ENCODE measurements at regions not wholly inside any gene's neighbourhood (a gene's known extent, or its start where the extent isn't known, plus 50 kb on each side); places are given as distances from the start of the nearest gene placed in this dataset.

DNA sequence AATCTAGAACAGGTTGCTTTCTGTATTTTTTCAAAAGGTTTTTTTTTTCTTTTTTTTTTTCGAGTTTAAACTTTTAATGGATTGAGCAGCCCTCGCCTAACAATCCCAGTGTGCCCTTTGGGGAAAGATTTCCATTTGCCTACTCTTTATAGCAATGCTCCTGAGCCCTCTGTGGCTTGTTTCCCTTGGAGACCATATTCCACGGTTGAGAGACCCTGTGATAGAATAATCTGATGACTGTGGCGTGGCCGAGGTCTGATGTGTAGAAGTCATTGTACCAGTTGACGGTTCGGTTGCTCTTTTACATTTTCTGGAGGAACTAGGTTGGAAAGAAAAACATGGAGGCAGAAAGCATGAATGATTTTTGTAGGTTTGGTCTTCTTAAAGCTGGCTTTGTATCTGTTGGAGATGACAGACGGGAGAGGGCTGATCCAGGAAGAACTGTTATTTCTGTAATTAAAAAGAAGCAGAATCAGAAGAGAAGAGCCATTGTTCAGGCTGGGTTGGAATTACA, 305.7 kb upstream of the NRIP1 start:
- no peak for DNase-seq (ENCODE audit: low read depth, low spot score)

GRCh38 chr21:15373941-15374340, 309.1 kb upstream of the NRIP1 start:
- DNase-seq (ENCODE audit: low read depth, low spot score), result no peak

GRCh38 chr21:15379776-15380175, 315.0 kb upstream of the NRIP1 start:
- DNase-seq (ENCODE audit: low read depth, low spot score), result no peak

DNA sequence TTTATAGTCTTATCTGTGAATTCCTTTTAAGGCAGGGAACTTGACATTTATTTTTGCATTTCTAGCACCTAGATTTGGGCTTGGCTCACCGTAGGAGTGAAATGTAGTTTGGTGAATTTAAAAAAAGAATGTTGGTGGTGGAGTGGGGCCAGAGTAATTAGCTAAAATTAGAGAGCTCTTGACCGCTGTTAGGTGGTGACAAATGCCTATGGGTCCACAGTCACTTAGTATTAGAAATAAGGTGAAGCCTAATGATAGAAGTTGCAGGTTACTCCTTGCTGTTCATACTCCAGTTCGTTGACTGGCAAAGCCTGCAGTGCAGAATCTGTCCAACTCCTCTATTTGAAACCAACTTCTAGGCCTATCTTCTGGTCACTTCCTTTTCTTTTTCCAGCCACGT, 318.8 kb upstream of the NRIP1 start:
- no peak for DNase-seq (ENCODE audit: low read depth, low spot score)

DNA sequence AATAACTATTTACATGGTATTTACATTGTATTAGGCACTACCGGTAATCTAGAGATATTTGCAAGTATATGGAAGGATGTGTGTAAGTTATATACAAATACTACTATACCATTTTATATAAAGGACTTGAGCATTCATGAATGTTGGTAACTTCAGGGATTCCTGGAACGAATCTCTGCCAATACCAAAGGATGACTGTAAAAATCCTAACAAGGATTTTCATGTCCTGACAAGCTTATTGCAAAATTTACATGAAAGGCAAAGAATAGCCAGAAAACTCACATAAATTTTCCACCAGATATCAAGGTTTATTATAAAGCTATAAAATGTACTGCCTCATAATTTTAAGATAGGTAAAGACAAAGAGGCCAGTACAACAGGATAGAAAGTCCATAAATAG, 325.2 kb upstream of the NRIP1 start:
- no peak for DNase-seq (ENCODE audit: low read depth, low spot score)

GRCh38 chr21:15397258-15397657, 332.5 kb upstream of the NRIP1 start:
- DNase-seq (ENCODE audit: low read depth, low spot score), result no peak

DNA sequence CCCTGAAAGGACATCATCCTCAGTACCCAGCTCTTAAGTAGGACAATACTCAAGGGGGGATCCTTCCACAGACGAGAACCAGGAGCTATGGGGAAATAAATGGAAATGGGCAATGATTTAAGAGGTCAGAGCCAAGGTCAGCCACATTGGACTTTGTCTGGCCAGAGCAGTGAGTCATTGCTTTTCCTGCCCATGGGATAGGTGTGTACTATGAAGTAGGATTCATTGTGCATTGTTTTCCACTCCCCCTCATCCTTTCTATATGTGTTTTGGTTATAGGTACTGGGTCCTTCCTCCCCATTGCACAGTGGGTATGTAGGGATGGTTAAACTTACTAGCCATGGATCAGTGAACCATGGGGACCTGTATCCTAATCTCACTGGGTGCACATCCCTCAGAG, 328.9 kb upstream of the USP25 start:
- no peak for DNase-seq (ENCODE audit: low read depth, low spot score)

GRCh38 chr21:15401331-15401730, 328.5 kb upstream of the USP25 start:
- DNase-seq (ENCODE audit: low read depth, low spot score), result no peak

GRCh38 chr21:15405214-15405613, 324.6 kb upstream of the USP25 start:
- DNase-seq (ENCODE audit: low read depth, low spot score), result no peak

- DNase-seq (ENCODE audit: low read depth, low spot score), result no peak
Observed at GRCh38 chr21:15406791-15407190, 323.0 kb upstream of the USP25 start.

DNA sequence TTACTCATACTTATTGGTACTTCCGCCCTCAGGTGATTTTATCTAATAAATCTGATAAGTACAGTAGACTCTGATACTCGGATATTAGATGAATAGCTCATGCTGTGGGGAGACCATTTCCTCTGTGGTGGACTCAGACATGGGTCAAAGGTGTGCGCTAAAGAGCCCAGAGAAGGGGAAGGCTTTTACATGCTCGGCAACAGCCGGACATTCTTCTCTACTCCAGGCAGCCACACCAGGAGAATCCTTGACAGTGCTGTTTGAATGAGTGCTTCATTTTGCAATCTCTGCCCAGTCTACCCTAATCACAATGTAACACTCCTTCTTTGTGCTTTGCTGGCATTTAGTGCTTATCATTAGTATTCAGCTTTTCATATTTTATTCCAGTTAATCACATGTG, 322.2 kb upstream of the USP25 start:
- no peak for DNase-seq (ENCODE audit: low read depth, low spot score)

- DNase-seq (ENCODE audit: low read depth, low spot score), result no peak
Observed at GRCh38 chr21:15408089-15408488, 321.7 kb upstream of the USP25 start.

GRCh38 chr21:15409031-15409430, 320.8 kb upstream of the USP25 start:
- no peak for DNase-seq (ENCODE audit: low read depth, low spot score)

DNA sequence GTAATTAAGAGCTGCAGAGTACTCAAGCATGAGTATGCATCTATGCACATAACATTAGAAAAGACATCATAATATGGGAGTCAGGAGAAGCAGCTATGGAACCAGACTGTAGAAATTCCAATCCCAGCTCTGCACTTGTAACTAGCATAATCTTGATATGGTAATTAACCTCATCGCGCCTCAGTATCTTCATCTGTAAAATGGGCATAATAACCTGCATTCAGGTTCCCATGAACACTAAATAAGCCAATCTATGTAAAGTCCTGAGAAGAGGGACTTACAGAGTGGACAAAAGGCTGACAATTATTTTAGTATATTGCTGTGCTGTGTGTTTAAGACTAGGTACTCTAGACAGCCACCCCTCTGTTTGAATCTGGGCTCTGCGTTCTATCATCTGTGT, 318.9 kb upstream of the USP25 start:
- DNase-seq (ENCODE audit: low read depth, low spot score), result no peak

DNA sequence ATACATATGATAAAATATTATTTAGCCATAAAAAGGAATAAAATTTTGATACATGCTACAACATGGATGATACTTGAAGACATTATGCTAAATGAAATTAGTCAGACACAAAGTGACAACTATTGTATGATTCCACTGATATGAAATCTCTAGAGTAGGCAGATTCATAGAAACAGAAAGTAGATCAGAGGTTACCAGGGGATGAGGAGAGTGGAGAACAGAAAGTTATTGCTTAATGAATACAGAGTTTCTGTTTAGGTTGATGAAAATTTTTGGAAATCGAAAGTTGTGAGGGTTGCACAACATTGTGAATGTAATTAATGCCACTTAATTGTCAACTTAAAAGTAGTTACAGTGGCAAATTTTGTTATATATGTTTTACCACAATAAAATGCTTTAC, 315.7 kb upstream of the USP25 start:
- DNase-seq (ENCODE audit: low read depth, low spot score), result no peak

GRCh38 chr21:15415541-15416261, 314.1 kb upstream of the USP25 start:
- no peak for DNase-seq (ENCODE audit: low read depth, low spot score)

GRCh38 chr21:15421441-15421881, 308.3 kb upstream of the USP25 start:
- no peak for DNase-seq (ENCODE audit: low read depth, low spot score)

- DNase-seq (ENCODE audit: low read depth, low spot score), result no peak
Observed at GRCh38 chr21:15421947-15422346, 307.8 kb upstream of the USP25 start.

GRCh38 chr21:15422783-15423182, 307.0 kb upstream of the USP25 start:
- no peak for DNase-seq (ENCODE audit: low read depth, low spot score)

DNA sequence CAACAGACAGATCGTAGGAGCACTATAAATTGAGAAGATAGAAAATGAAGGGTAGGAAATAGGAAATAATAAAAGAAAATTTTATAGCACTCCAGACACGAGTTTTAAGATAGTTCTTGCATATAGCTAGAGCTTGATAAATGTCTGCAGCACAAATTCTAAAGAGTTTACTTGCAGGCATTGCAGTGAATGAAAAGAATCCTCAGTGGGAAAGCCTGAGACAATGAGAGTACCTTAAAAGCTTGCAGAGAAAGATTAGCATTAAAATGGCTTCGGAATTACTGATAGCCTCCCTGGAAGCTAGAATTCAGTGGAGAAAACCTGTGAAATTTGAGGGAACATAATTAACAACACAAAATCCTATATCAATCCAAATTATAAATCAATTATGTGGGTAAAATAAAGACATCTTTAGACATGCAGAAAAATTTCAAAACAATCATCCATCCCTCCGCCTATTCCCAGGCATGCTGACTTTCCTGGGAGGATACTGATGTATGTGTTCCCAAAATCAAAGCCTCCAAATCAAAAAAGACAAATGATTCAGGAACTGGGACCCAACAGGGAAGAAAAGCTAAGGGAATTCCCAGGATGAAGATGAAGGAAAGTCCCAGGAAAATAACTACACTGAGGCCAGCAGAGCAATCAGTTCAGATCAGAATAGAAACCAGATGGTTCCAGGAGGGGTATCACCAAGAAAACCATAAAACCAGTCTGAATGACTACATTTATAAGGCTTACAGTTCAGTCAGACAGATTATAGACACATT, 305.9 kb upstream of the USP25 start:
- DNase-seq (ENCODE audit: low read depth, low spot score), result peak; percentile 45

DNA sequence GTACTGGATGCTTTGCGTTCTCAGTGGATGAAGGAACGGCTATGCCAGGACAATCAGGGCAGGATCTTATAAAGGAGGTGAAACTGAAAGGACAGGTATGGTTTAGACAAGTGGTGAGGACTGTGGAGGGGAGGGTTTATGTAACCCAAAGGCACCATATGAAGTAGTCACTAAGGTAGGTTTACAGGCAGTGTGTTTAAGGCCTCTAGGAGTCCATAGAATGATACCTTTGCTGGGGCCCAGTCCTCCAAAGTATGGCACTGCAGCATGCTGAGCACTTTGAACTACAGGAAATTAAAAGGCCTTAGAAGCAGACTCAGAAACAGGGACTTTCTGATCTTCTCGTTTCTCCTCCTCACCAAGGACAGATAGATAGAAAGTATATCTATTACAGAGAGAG, 304.7 kb upstream of the USP25 start:
- DNase-seq (ENCODE audit: low read depth, low spot score), result no peak

- no peak for DNase-seq (ENCODE audit: low read depth, low spot score)
Observed at GRCh38 chr21:15430023-15430422, 299.8 kb upstream of the USP25 start.

DNA sequence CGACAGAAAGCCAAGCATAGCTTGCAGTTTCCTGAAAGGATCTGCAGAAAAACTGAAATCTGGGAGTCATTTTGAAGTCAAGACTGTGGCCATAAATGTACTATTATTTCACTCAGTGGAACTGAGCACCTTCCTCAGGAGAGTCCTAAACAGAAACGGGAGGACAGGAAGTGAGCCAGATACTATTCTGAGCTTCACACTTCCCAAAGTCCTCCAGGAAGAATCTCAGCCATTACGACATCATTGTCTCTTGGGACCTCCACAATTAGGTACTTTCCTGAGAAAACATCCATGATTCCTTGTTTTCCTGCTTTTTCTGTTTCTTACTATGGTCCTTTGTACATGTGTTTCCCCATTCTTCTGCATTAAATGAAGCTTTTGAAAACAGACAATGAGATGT, 299.2 kb upstream of the USP25 start:
- no peak for DNase-seq (ENCODE audit: low read depth, low spot score)

Data from iPS DF 19.7 (cell line).